HepG2 (cell line): ENCODE measurements at regions not wholly inside any gene's neighbourhood (a gene's known extent, or its start where the extent isn't known, plus 50 kb on each side); places are given as distances from the start of the nearest gene placed in this dataset.

Experiments
- ATAC-seq: fragments of 200-7000 bp; cut with Tn5 transposase; 3 replicates; pipeline ENCODE4 v1.9.1; 2020; ENCODE audit warnings: mild to moderate bottlenecking, moderate library complexity
- BruUV-seq: library from RNA; stranded (reverse); fragments of 400-500 nt; replicated peaks from 2 replicates; lab custom pipeline; 2021; lab: Mats Ljungman, UMichigan
- CTCF ChIA-PET: fragments of 300-600 bp; formaldehyde crosslinking; extraction: SDS; loops from one replicate; lab custom pipeline; 2021; ENCODE audit warnings: low total read pairs, inconsistent platforms, low intra/inter-chr PET ratio; lab: Yijun Ruan, JAX
- POLR2A ChIA-PET: fragments of 350-600 bp; sonication (Branson Sonifier 250); formaldehyde crosslinking; loops from one replicate; lab custom pipeline; 2020; ENCODE audit warnings: antibody characterized with exemption, inconsistent platforms; lab: Yijun Ruan, JAX
- DNase-seq: peaks from one replicate; pipeline ENCODE4 v3.0.0-alpha.2; 2015; ENCODE audit warnings: low spot score
- FAIRE-seq: peaks from 3 replicates; lab custom pipeline; 2011; peaks lifted over from hg19 to GRCh38; lab: Jason Lieb, UNC
- H2AFZ ChIP-seq: one replicate; pipeline ENCODE4 v1.6.1; 2011; ENCODE audit warnings: low read length, inconsistent platforms
- H3K27ac ChIP-seq: fragments of 300-600 bp; 3 replicates; pipeline ENCODE4 v1.8.0; 2011; ENCODE audit warnings: mixed run types, mild to moderate bottlenecking, mixed read lengths, low read length, inconsistent platforms; ENCODE audit not compliant: insufficient read depth; ENCODE audit errors: extremely low read length
- H3K27me3 ChIP-seq, 2 experiments: fragments of 200-600 bp in 1 of 2; 2 replicates in 1 of 2; 3 replicates in 1 of 2; pipeline versions ENCODE4 v1.6.0 to v1.8.0; 2011; ENCODE audit warnings: low read length in 2 of 2, mild to moderate bottlenecking in 2 of 2, moderate library complexity in 2 of 2, inconsistent platforms in 1 of 2; ENCODE audit not compliant: insufficient read depth in 2 of 2, control insufficient read depth in 1 of 2
- H3K36me3 ChIP-seq, 2 experiments: fragments of 200-600 bp in 1 of 2; replicated peaks in 1 of 2; 2 replicates in 1 of 2; 3 replicates in 1 of 2; pipeline versions ENCODE4 v1.5.1 to v1.8.0; 2011; ENCODE audit warnings: low read length in 2 of 2, inconsistent platforms in 1 of 2; ENCODE audit not compliant: insufficient read depth in 2 of 2, control insufficient read depth in 1 of 2
- H3K4me1 ChIP-seq: 2 replicates; pipeline ENCODE4 v1.5.1; 2012; ENCODE audit warnings: low read length, inconsistent platforms; ENCODE audit not compliant: insufficient read depth
- H3K4me2 ChIP-seq: 2 replicates; pipeline ENCODE4 v1.6.0; 2011; ENCODE audit warnings: low read depth, low read length, inconsistent platforms
- H3K4me3 ChIP-seq, 3 experiments: fragments of 200-600 bp in 1 of 3; sonication (generic), shearing (Covaris generic) in 1 of 3; replicated peaks in 1 of 3; 2 replicates each; pipeline ENCODE4 v1.5.1; 2011 to 2016; ENCODE audit warnings: low read length in 3 of 3, inconsistent platforms in 2 of 3, low read depth in 2 of 3, mild to moderate bottlenecking in 2 of 3, control low read depth in 1 of 3, mixed read lengths in 1 of 3; ENCODE audit not compliant: insufficient read depth in 1 of 3
- H3K79me2 ChIP-seq: one replicate; pipeline ENCODE4 v1.6.1; 2011; ENCODE audit warnings: low read length, inconsistent platforms; ENCODE audit not compliant: insufficient read depth
- H3K9ac ChIP-seq: 2 replicates; pipeline ENCODE4 v1.6.0; 2011; ENCODE audit warnings: mild to moderate bottlenecking, low read depth, low read length, inconsistent platforms; ENCODE audit not compliant: insufficient read depth
- H3K9me3 ChIP-seq: 2 replicates; pipeline ENCODE4 v1.5.1; 2012; ENCODE audit warnings: mild to moderate bottlenecking, low read length
- H4K20me1 ChIP-seq: 2 replicates; pipeline ENCODE4 v1.6.0; 2011; ENCODE audit warnings: inconsistent platforms, mild to moderate bottlenecking, low read length, moderate library complexity; ENCODE audit not compliant: insufficient read depth
- DNMT1 ChIP-seq: sonication (generic); formaldehyde crosslinking; IDR thresholded peaks from 2 replicates; pipeline ENCODE4 v1.5.1; 2020; ENCODE audit warnings: mild to moderate bottlenecking, missing genetic modification reagents
- GMEB1 ChIP-seq: sonication (generic); formaldehyde crosslinking; IDR thresholded peaks from 2 replicates; pipeline ENCODE4 v1.5.1; 2020; ENCODE audit warnings: missing genetic modification reagents, mild to moderate bottlenecking, borderline replicate concordance
- IRF9 ChIP-seq: sonication (generic); formaldehyde crosslinking; IDR thresholded peaks from 2 replicates; pipeline ENCODE4 v1.8.0; 2022; ENCODE audit warnings: missing genetic modification reagents, mild to moderate bottlenecking, borderline replicate concordance
- NFYC ChIP-seq: IDR thresholded peaks from 2 replicates; pipeline ENCODE4 v1.6.1; 2016; ENCODE audit warnings: missing genetic modification reagents, missing compliant biosample characterization
- SUZ12 ChIP-seq: fragments of 150-350 bp; IDR thresholded peaks from 2 replicates; pipeline ENCODE4 v1.6.1; 2014; ENCODE audit warnings: low read depth, low read length
- ZNF333 ChIP-seq: sonication (generic); formaldehyde crosslinking; IDR thresholded peaks from 2 replicates; pipeline ENCODE4 v1.4.0; 2020; ENCODE audit warnings: mild to moderate bottlenecking, missing genetic modification reagents, borderline replicate concordance
- ZNF570 ChIP-seq: sonication (generic); formaldehyde crosslinking; IDR thresholded peaks from 2 replicates; pipeline ENCODE4 v1.4.0; 2020; ENCODE audit warnings: mild to moderate bottlenecking, missing genetic modification reagents, borderline replicate concordance
- ZNF710 ChIP-seq: sonication (generic); formaldehyde crosslinking; IDR thresholded peaks from 2 replicates; pipeline ENCODE4 v1.5.0; 2020; ENCODE audit warnings: mild to moderate bottlenecking, missing genetic modification reagents, borderline replicate concordance
- WGBS: methylation state at CpG from one replicate; pipeline ENCODE4 v1.1.6; 2017; ENCODE audit warnings: low lambda C conversion rate; 5-methylcytosine and 5-hydroxymethylcytosine counted together
- in situ Hi-C: cut with HindIII; loops from 2 replicates; pipeline ENCODE4 v1.10.0; 2017; ENCODE audit warnings: low pct_unique_long_range_greater_than_20kb; ENCODE audit not compliant: extremely low pct_ligation_motif_present
- intact Hi-C: fragments of 100-400 bp; cut with micrococcal nuclease; formaldehyde crosslinking; loops from one replicate; pipeline ENCODE4 v1.10.0; 2022; ENCODE audit not compliant: unreplicated experiment
- TF ChIP-seq, protein P1 (sequence below): sonication (generic); formaldehyde crosslinking; IDR thresholded peaks from 2 replicates; pipeline ENCODE4 v1.5.0; 2020; ENCODE audit warnings: missing genetic modification reagents
- TF ChIP-seq, protein P2 (sequence below): sonication (generic); formaldehyde crosslinking; IDR thresholded peaks from 2 replicates; pipeline ENCODE4 v1.8.1; 2023; ENCODE audit warnings: mild to moderate bottlenecking, missing genetic modification reagents
- TF ChIP-seq, protein P3 (sequence below): sonication (generic); formaldehyde crosslinking; IDR thresholded peaks from 2 replicates; pipeline ENCODE4 v1.5.0; 2020; ENCODE audit warnings: mild to moderate bottlenecking, missing genetic modification reagents

DNA sequence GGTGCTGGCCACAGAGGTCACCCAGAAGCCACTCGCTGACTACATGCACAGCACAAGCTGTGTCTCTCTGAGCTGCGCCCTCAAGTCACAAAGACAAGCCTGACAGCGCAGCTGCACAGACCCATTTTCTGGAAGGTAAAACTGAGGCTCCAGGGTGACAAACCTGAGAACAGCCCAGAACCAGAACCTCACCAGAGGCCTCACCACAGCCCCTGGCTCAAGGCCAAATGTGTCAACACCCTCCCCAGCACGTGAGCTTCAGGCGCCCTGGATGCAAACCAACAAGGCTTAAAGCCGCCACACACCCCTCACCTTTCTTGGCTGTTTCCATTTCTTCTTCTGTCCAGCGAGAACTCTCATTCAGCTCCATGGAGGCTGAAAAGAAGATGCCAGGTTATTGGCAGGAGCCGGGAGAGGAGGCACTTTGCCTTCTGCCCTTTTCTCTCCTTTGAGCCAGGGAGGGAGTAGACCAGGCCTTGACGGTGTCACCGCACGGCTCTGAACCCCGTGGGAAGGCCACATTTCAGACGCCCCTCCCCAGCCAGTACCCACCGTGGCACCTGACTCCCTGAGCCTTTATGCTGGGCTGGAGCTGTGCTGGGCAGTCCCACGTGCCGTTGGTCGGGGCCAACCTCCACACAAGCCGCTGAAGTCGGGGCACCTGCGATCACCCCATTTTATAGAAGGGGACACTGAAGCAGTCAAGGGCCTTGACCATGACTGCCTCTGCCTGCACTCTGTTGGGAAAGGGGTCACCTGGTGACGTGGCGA lies 103.1 kb downstream of the RFLNA start (continued):
- TF ChIP-seq ZNF710 (CRISPR knock-in tag) (no peak), DNMT1 (no peak), ZNF333 (no peak)
- TF ChIP-seq, protein P1, sequence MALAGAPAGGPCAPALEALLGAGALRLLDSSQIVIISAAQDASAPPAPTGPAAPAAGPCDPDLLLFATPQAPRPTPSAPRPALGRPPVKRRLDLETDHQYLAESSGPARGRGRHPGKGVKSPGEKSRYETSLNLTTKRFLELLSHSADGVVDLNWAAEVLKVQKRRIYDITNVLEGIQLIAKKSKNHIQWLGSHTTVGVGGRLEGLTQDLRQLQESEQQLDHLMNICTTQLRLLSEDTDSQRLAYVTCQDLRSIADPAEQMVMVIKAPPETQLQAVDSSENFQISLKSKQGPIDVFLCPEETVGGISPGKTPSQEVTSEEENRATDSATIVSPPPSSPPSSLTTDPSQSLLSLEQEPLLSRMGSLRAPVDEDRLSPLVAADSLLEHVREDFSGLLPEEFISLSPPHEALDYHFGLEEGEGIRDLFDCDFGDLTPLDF (CRISPR knock-in tag): no peak
- TF ChIP-seq, protein P2, sequence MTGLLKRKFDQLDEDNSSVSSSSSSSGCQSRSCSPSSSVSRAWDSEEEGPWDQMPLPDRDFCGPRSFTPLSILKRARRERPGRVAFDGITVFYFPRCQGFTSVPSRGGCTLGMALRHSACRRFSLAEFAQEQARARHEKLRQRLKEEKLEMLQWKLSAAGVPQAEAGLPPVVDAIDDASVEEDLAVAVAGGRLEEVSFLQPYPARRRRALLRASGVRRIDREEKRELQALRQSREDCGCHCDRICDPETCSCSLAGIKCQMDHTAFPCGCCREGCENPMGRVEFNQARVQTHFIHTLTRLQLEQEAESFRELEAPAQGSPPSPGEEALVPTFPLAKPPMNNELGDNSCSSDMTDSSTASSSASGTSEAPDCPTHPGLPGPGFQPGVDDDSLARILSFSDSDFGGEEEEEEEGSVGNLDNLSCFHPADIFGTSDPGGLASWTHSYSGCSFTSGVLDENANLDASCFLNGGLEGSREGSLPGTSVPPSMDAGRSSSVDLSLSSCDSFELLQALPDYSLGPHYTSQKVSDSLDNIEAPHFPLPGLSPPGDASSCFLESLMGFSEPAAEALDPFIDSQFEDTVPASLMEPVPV (CRISPR knock-in tag): no peak

DNA sequence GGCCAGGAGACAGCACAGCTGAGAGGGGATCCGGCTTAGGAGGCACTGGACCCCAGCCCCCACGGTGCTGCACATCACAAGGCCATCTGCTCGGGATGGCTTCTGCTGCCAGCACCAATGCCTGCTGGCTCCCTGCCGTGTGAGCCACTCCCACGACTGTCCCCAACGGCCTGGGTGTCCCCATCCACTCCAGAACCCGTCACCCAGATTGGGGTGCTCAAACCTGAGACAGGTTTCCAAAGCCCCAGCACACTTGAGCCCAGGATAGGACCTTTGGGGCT lies 102.4 kb downstream of the RFLNA start:
- Histone ChIP-seq H3K27me3 (no peaks in the 10 kb centered on the region), H3K9me3 (no peaks in the 10 kb centered on the region), H3K79me2 (no peaks in the 10 kb centered on the region), H3K9ac (no peak overlapping the region), H3K4me3 (no peak overlapping the region), H3K27ac (no peak overlapping the region), H2AFZ (no peak overlapping the region), H3K36me3 (peaks cover 17 to 58% of the 10 kb centered on the region in 2 experiments; a peak in 4 of 5 replicates), H3K4me2 (no peak overlapping the region), H4K20me1 (no peaks in the 10 kb centered on the region; the same call in 1 of the 2 replicates), H3K4me1 (no peaks in the 10 kb centered on the region)
- WGBS: 73% methylated on average over 4 of the region's 7 CpGs
- FAIRE-seq (no peak), ATAC-seq (no peak), DNase-seq (no peak)
- intact Hi-C loops (no loop called here), in situ Hi-C loops (no loop called here)
- TF ChIP-seq IRF9 (CRISPR knock-in tag): no peak
- no peak for TF ChIP-seq NFYC
- TF ChIP-seq, protein P3, sequence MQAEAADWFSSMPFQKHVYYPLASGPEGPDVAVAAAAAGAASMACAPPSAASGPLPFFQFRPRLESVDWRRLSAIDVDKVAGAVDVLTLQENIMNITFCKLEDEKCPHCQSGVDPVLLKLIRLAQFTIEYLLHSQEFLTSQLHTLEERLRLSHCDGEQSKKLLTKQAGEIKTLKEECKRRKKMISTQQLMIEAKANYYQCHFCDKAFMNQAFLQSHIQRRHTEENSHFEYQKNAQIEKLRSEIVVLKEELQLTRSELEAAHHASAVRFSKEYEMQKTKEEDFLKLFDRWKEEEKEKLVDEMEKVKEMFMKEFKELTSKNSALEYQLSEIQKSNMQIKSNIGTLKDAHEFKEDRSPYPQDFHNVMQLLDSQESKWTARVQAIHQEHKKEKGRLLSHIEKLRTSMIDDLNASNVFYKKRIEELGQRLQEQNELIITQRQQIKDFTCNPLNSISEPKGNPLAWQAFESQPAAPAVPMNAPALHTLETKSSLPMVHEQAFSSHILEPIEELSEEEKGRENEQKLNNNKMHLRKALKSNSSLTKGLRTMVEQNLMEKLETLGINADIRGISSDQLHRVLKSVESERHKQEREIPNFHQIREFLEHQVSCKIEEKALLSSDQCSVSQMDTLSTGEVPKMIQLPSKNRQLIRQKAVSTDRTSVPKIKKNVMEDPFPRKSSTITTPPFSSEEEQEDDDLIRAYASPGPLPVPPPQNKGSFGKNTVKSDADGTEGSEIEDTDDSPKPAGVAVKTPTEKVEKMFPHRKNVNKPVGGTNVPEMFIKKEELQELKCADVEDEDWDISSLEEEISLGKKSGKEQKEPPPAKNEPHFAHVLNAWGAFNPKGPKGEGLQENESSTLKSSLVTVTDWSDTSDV (CRISPR knock-in tag): no peak
- no peak for TF ChIP-seq SUZ12
- TF ChIP-seq GMEB1 (CRISPR knock-in tag): no peak
- TF ChIP-seq ZNF570 (CRISPR knock-in tag): no peak
- ChIA-PET POLR2A (no interaction called here), CTCF (no interaction called here)
- no TSS peak for BruUV-seq
